ENCODE measurements at regions not wholly inside any gene's neighbourhood (a gene's known extent, or its start where the extent isn't known, plus 50 kb on each side); places are given as distances from the start of the nearest gene placed in this dataset.

- no peaks in the 10 kb centered on the region for H3K27me3 ChIP-seq (ENCODE audit: insufficient read depth)
These were observed 214.1 kb upstream of the PELI2 start for GRCh38 chr14:55904086-55904485.

More at GRCh38 chr14:55904086-55904485, 214.1 kb upstream of the PELI2 start:
- H3K4me2 ChIP-seq, result no peak overlapping the region
- ATAC-seq (no peak; the same call in 2 of the 3 replicates), DNase-seq (ENCODE audit: low spot score) (no peak)
- no peaks in the 10 kb centered on the region for H3K9me2 ChIP-seq (ENCODE audit: insufficient read depth)
- Mint-ChIP-seq H3K36me3 (ENCODE audit: low read depth) (no peaks in the 10 kb centered on the region; the same call in 2 of the 3 replicates), H3K27ac (no peak overlapping the region), H3K4me3 (no peak overlapping the region), H3K9me3 (no peaks in the 10 kb centered on the region), H3K4me1 (peaks cover 23% of the 10 kb centered on the region), H3K27me3 (ENCODE audit: insufficient read depth, low read depth, poor library complexity) (no peaks in the 10 kb centered on the region)
- H3K4me1 ChIP-seq (ENCODE audit: insufficient read depth), result peaks cover 24% of the 10 kb centered on the region
- H4K20me1 ChIP-seq (replicated peaks; ENCODE audit: insufficient read depth), result no peaks in the 10 kb centered on the region
- no peaks in the 10 kb centered on the region for H3K79me2 ChIP-seq (replicated peaks; ENCODE audit: insufficient read depth)
- TF ChIP-seq ZNF114 (CRISPR knock-in tag; IDR thresholded peaks at IDR 0.05) (no peak), STAT1 (IDR thresholded peaks at IDR 0.05; ENCODE audit: unreplicated experiment) (no peak), ZNF462 (CRISPR knock-in tag; IDR thresholded peaks at IDR 0.05) (no peak), ETS1 (IDR thresholded peaks at IDR 0.05) (no peak), NANOG (IDR thresholded peaks at IDR 0.05; ENCODE audit: borderline replicate concordance) (no peak), EZH2phosphoT487 (IDR thresholded peaks at IDR 0.05; ENCODE audit: unreplicated experiment) (no peak), ZNF331 (CRISPR knock-in tag; IDR thresholded peaks at IDR 0.05; ENCODE audit: low read depth) (no peak), POLR2AphosphoS5 (IDR thresholded peaks at IDR 0.05; ENCODE audit: low read depth) (no peak), CREB1 (CRISPR knock-in tag; IDR thresholded peaks at IDR 0.05; ENCODE audit: low read depth) (no peak), EZH2 (IDR thresholded peaks at IDR 0.05; ENCODE audit: low read depth, unreplicated experiment) (no peak), JUNB (IDR thresholded peaks at IDR 0.05; ENCODE audit: unreplicated experiment) (no peak), REST (IDR thresholded peaks at IDR 0.05; ENCODE audit: unreplicated experiment) (no peak), CTCF (conservative IDR thresholded peaks at IDR 0.05; ENCODE audit: low read depth in 2 of 2) (no peak)
- H3F3A ChIP-seq (replicated peaks; ENCODE audit: low read depth), result 0 out of 2 replicates have a peak, but pooled peaks cover 4% of the 10 kb centered on the region
- H2AFZ ChIP-seq, result peak overlapping the region; percentile 52; the same call in 1 of the 2 replicates
- H3K36me3 ChIP-seq (ENCODE audit: insufficient read depth), result no peaks in the 10 kb centered on the region
- H3K4me3 ChIP-seq, result no peak overlapping the region
- no peak overlapping the region for H3K27ac ChIP-seq (ENCODE audit: low read depth)

Data from GM23338 (cell line).